GM18498 (cell line): ENCODE measurements at regions not wholly inside any gene's neighbourhood (a gene's known extent, or its start where the extent isn't known, plus 50 kb on each side); places are given as distances from the start of the nearest gene placed in this dataset.
"Not testable (repeated sequence)": the region's sequence is repeated elsewhere in the genome, so short reads cannot be mapped to it uniquely, and the experiment has no call there.

ENCODE experiments used
- ATAC-seq: cut with Tn5 transposase; IDR thresholded peaks from one replicate; pipeline ENCODE4 v1.9.1; 2021; ENCODE audit warnings: mild to moderate bottlenecking, moderate library complexity; ENCODE audit not compliant: unreplicated experiment

GRCh38 chr3:117846238-117846637 lies 1136.7 kb downstream of the TUSC7 start:
- ATAC-seq = no peak

- ATAC-seq = no peak
Measured at GRCh38 chr3:117848606-117849005, 1139.0 kb downstream of the TUSC7 start.

GRCh38 chr3:117853923-117854668 lies 1144.5 kb downstream of the TUSC7 start:
- ATAC-seq = no peak

- ATAC-seq = no peak
Measured at GRCh38 chr3:117856354-117856753, 1146.8 kb downstream of the TUSC7 start.

- no peak for ATAC-seq
Measured at GRCh38 chr3:117863146-117863545, 1153.6 kb downstream of the TUSC7 start.

GRCh38 chr3:117865338-117865737 lies 1155.8 kb downstream of the TUSC7 start:
- ATAC-seq = no peak

GRCh38 chr3:117868766-117869165 lies 1159.2 kb downstream of the TUSC7 start:
- no peak for ATAC-seq

- no peak for ATAC-seq
Measured at GRCh38 chr3:117871934-117872333, 1162.4 kb downstream of the TUSC7 start.

GRCh38 chr3:117872594-117873248 lies 1161.9 kb downstream of the IGSF11 start:
- ATAC-seq = not testable (repeated sequence)

GRCh38 chr3:117873249-117873600 lies 1161.4 kb downstream of the IGSF11 start:
- ATAC-seq = no peak

GRCh38 chr3:117874028-117874690 lies 1160.5 kb downstream of the IGSF11 start:
- no peak for ATAC-seq

GRCh38 chr3:117874904-117875874 lies 1159.5 kb downstream of the IGSF11 start:
- ATAC-seq = no peak

GRCh38 chr3:117875887-117876286 lies 1158.8 kb downstream of the IGSF11 start:
- no peak for ATAC-seq

- no peak for ATAC-seq
Measured at GRCh38 chr3:117880638-117881037, 1154.0 kb downstream of the IGSF11 start.

- ATAC-seq = no peak
Measured at GRCh38 chr3:117881210-117881609, 1153.4 kb downstream of the IGSF11 start.

- no peak for ATAC-seq
Measured at GRCh38 chr3:117885011-117885441, 1149.6 kb downstream of the IGSF11 start.

- ATAC-seq = no peak
Measured at GRCh38 chr3:117886147-117886546, 1148.5 kb downstream of the IGSF11 start.

- ATAC-seq = no peak
Measured at GRCh38 chr3:117887031-117887430, 1147.6 kb downstream of the IGSF11 start.

- no peak for ATAC-seq
Measured at GRCh38 chr3:117887901-117888300, 1146.7 kb downstream of the IGSF11 start.

- no peak for ATAC-seq
Measured at GRCh38 chr3:117892431-117892841, 1142.2 kb downstream of the IGSF11 start.

- ATAC-seq = no peak
Measured at GRCh38 chr3:117893001-117893400, 1141.6 kb downstream of the IGSF11 start.
